ENCODE measurements at regions not wholly inside any gene's neighbourhood (a gene's known extent, or its start where the extent isn't known, plus 50 kb on each side); places are given as distances from the start of the nearest gene placed in this dataset.

DNA sequence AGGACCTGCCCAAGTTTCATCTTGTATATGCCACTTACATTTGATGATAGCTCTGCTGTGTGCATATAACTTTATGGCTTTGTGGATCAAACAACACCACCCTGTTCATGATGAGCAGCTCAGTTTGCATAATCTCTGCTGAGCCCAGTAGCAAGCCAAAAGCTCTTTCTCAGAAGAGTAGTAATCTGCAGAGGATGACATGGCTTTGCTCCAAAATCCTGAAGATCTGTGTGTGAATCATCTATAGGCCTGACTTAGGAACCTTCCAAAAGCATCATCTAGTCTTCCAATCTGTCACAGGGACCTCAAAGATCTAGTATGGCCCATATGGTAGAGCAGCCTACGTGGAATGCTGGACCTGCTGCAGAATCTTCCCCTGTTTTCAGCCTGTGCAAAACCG lies 394.6 kb downstream of the PSAT1 start:
- WGBS, 3 donors = 81 to 89% (median 87%) methylated on average over 2 of the region's 2 CpGs
- no peaks in the 10 kb centered on the region for H3K36me3 ChIP-seq
- H3K27ac ChIP-seq = no peak overlapping the region
- H3K9me3 ChIP-seq = no peaks in the 10 kb centered on the region
- H3K4me1 ChIP-seq (ENCODE audit: insufficient read depth) = no peaks in the 10 kb centered on the region
- TF ChIP-seq, protein P1, sequence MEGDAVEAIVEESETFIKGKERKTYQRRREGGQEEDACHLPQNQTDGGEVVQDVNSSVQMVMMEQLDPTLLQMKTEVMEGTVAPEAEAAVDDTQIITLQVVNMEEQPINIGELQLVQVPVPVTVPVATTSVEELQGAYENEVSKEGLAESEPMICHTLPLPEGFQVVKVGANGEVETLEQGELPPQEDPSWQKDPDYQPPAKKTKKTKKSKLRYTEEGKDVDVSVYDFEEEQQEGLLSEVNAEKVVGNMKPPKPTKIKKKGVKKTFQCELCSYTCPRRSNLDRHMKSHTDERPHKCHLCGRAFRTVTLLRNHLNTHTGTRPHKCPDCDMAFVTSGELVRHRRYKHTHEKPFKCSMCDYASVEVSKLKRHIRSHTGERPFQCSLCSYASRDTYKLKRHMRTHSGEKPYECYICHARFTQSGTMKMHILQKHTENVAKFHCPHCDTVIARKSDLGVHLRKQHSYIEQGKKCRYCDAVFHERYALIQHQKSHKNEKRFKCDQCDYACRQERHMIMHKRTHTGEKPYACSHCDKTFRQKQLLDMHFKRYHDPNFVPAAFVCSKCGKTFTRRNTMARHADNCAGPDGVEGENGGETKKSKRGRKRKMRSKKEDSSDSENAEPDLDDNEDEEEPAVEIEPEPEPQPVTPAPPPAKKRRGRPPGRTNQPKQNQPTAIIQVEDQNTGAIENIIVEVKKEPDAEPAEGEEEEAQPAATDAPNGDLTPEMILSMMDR (IDR thresholded peaks at IDR 0.05) = no peak
- TF ChIP-seq POLR2A (IDR thresholded peaks at IDR 0.05) = no peak
- TF ChIP-seq EP300 (IDR thresholded peaks at IDR 0.05) = no peak
- no peak overlapping the region for H3K4me3 ChIP-seq
- H3K27me3 ChIP-seq = no peaks in the 10 kb centered on the region
- no peak for DNase-seq
- intact Hi-C loops (cut with DNase I) = no loop called here

DNA sequence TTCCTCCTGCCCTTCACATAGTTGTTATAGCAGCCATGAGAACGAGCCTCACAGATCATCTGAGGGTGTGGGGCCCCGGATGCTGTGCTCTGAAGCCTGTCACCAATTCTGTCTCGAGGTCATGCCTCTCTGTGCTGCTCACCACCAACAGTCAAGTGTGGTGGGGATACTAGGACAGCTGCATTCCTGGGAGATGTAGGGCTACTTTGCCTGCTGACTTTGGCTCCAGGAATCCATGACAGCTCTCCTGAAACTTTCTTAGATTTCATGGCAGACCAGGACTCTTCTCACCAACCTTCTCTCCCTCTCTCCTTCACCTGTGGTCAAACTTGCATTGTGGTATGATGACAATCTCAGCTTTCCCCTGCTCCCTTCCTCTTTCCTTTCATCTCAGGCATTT lies 395.9 kb downstream of the PSAT1 start:
- DNase-seq = no peak
- WGBS, 3 donors = 72 to 79% (median 78%) methylated on average over 3 of the region's 3 CpGs
- intact Hi-C loops (cut with DNase I) = no loop called here
- Histone ChIP-seq H3K27me3 (no peaks in the 10 kb centered on the region), H3K4me1 (ENCODE audit: insufficient read depth) (no peaks in the 10 kb centered on the region), H3K36me3 (no peaks in the 10 kb centered on the region), H3K4me3 (no peak overlapping the region), H3K27ac (no peak overlapping the region), H3K9me3 (no peaks in the 10 kb centered on the region)
- TF ChIP-seq, protein P1 (IDR thresholded peaks at IDR 0.05) = no peak
- TF ChIP-seq EP300 (IDR thresholded peaks at IDR 0.05) = no peak
- TF ChIP-seq POLR2A (IDR thresholded peaks at IDR 0.05) = no peak

DNA sequence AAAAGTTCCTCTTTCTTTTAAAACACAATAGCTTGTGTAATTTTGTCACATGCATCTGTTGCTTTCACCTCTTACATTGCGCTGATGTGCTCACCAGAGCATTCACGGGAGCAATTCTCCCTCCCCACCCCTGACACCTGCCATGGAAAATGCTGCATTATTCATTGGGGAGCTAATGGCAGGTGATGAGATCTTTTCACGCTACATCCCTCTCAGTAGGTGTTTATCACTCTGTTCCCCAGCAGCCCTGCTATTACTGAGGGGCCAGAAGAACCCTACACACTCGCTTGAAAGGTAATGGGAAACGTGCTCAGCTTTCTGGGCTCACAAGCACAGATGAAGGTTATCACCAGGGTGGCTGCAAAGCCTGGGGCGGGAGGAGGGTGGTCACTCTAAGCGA lies 398.0 kb downstream of the PSAT1 start:
- intact Hi-C loops (cut with DNase I) = no loop called here
- 63 to 81% (median 73%) methylated on average over 7 of the region's 7 CpGs for WGBS, 3 donors

DNA sequence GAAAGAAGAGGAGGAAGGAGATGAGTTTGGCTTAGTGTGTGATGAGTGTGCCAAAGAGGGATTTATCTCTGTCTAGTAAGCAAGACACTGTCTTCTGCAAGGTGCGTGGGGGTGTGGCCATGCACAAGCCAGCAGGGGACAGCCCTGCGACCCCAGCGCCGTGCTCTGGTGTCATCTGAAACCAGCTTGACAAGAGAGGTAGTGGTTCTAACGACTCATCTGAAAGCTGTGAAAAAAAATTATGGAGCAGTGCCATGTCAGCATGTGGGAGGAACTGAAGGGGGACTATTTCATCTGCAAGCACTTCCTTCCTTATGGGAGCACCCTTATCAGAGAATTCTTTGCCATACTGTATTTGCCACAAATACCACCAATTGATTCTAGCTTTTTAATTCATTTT lies 398.6 kb downstream of the PSAT1 start:
- H3K4me1 ChIP-seq (ENCODE audit: insufficient read depth) = no peaks in the 10 kb centered on the region
- no peak overlapping the region for H3K27ac ChIP-seq
- TF ChIP-seq, protein P1 (IDR thresholded peaks at IDR 0.05) = no peak
- TF ChIP-seq POLR2A (IDR thresholded peaks at IDR 0.05) (no peak), EP300 (IDR thresholded peaks at IDR 0.05) (no peak)
- intact Hi-C loops (cut with DNase I) = no loop called here
- no peak for DNase-seq
- H3K27me3 ChIP-seq = no peaks in the 10 kb centered on the region
- no peaks in the 10 kb centered on the region for H3K9me3 ChIP-seq
- no peaks in the 10 kb centered on the region for H3K36me3 ChIP-seq
- 34 to 45% (median 34%) methylated on average over 5 of the region's 5 CpGs for WGBS, 3 donors
- no peak overlapping the region for H3K4me3 ChIP-seq

More for the DNA sequence above, 398.0 kb downstream of the PSAT1 start:
- no peak for DNase-seq
- Histone ChIP-seq H3K27ac (no peak overlapping the region), H3K4me3 (no peak overlapping the region), H3K4me1 (ENCODE audit: insufficient read depth) (no peaks in the 10 kb centered on the region), H3K27me3 (no peaks in the 10 kb centered on the region), H3K36me3 (no peaks in the 10 kb centered on the region), H3K9me3 (no peaks in the 10 kb centered on the region)
- TF ChIP-seq EP300 (IDR thresholded peaks at IDR 0.05) (no peak), POLR2A (IDR thresholded peaks at IDR 0.05) (no peak)
- TF ChIP-seq, protein P1 (IDR thresholded peaks at IDR 0.05) = no peak

DNA sequence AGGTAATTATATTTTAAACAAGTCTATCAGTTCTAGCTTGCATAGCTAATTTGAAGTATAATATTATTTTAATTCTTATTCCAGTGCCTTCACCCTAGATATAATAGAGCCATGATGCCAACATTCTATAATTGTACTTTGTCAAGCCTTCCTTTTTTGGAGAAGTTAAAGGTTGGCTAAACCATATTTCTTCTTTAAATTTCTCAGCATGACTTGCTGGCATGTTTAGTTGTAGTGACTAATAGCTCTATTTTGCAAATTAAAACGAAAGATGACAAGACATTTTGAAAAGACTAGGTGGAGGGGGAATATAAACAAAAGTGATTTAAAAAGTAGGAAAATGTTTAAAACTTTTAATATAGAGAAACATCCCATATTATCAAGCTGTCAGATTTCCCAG lies 400.7 kb downstream of the PSAT1 start:
- H3K9me3 ChIP-seq = no peaks in the 10 kb centered on the region
- H3K4me1 ChIP-seq (ENCODE audit: insufficient read depth) = no peaks in the 10 kb centered on the region
- no peak for DNase-seq
- no peak for TF ChIP-seq POLR2A (IDR thresholded peaks at IDR 0.05)
- TF ChIP-seq EP300 (IDR thresholded peaks at IDR 0.05) = no peak
- no peak overlapping the region for H3K27ac ChIP-seq
- no peak overlapping the region for H3K4me3 ChIP-seq
- H3K27me3 ChIP-seq = no peaks in the 10 kb centered on the region
- H3K36me3 ChIP-seq = no peaks in the 10 kb centered on the region
- 2 to 5% (median 3%) methylated on average over 1 of the region's 1 CpG for WGBS, 3 donors
- intact Hi-C loops (cut with DNase I) = no loop called here

Measured in ovary (tissue), 7 donors.